Bone marrow (tissue), 2 donors: ENCODE measurements at regions not wholly inside any gene's neighbourhood (a gene's known extent, or its start where the extent isn't known, plus 50 kb on each side); places are given as distances from the start of the nearest gene placed in this dataset.

Experiments
- DNase-seq, 2 donors: peaks; one replicate each; lab custom pipeline; 2025; lab: John Stamatoyannopoulos, UW

- no peak for DNase-seq
Observed at GRCh38 chr16:63239065-63239570, 1202.9 kb upstream of the CDH8 start.

GRCh38 chr16:63230421-63231040 is 1194.3 kb upstream of the CDH8 start:
- no peak for DNase-seq

GRCh38 chr16:63228259-63228658 is 1192.0 kb upstream of the CDH8 start:
- DNase-seq = no peak

GRCh38 chr16:63223851-63224250 is 1187.6 kb upstream of the CDH8 start:
- DNase-seq = no peak

GRCh38 chr16:63216696-63217423 is 1180.6 kb upstream of the CDH8 start:
- no peak for DNase-seq

- DNase-seq = no peak
Observed at GRCh38 chr16:63201851-63202250, 1165.6 kb upstream of the CDH8 start.

GRCh38 chr16:63200940-63201339 is 1164.7 kb upstream of the CDH8 start:
- no peak for DNase-seq

- no peak for DNase-seq
Observed at GRCh38 chr16:63195336-63195735, 1159.1 kb upstream of the CDH8 start.

GRCh38 chr16:63192980-63193379 is 1156.7 kb upstream of the CDH8 start:
- no peak for DNase-seq

- DNase-seq = no peak
Observed at GRCh38 chr16:63188086-63188771, 1152.0 kb upstream of the CDH8 start.

- no peak for DNase-seq
Observed at GRCh38 chr16:63187638-63188037, 1151.4 kb upstream of the CDH8 start.

GRCh38 chr16:63185235-63185780 is 1149.1 kb upstream of the CDH8 start:
- DNase-seq = no peak

- no peak for DNase-seq
Observed at GRCh38 chr16:63183743-63184142, 1147.5 kb upstream of the CDH8 start.

- DNase-seq = no peak
Observed at GRCh38 chr16:63175313-63175712, 1139.1 kb upstream of the CDH8 start.

GRCh38 chr16:63174801-63175200 is 1138.6 kb upstream of the CDH8 start:
- DNase-seq = no peak

GRCh38 chr16:63171545-63171944 is 1135.3 kb upstream of the CDH8 start:
- no peak for DNase-seq

GRCh38 chr16:63169100-63169499 is 1132.9 kb upstream of the CDH8 start:
- no peak for DNase-seq

GRCh38 chr16:63157818-63158217 is 1121.6 kb upstream of the CDH8 start:
- no peak for DNase-seq

- no peak for DNase-seq
Observed at GRCh38 chr16:63146251-63146650, 1110.0 kb upstream of the CDH8 start.

GRCh38 chr16:63145411-63145810 is 1109.2 kb upstream of the CDH8 start:
- no peak for DNase-seq

- DNase-seq = no peak
Observed at GRCh38 chr16:63135069-63135468, 1098.8 kb upstream of the CDH8 start.

GRCh38 chr16:63131503-63131902 is 1095.3 kb upstream of the CDH8 start:
- no peak for DNase-seq

GRCh38 chr16:63130942-63131341 is 1094.7 kb upstream of the CDH8 start:
- no peak for DNase-seq
